Heart left ventricle (tissue), 13 donors: ENCODE measurements at regions not wholly inside any gene's neighbourhood (a gene's known extent, or its start where the extent isn't known, plus 50 kb on each side); places are given as distances from the start of the nearest gene placed in this dataset.
"Not testable (repeated sequence)": the region's sequence is repeated elsewhere in the genome, so short reads cannot be mapped to it uniquely, and the experiment has no call there.

ENCODE experiments used
- POLR2A ChIP-seq, 2 donors: fragments of 450-650 bp; IDR thresholded peaks; one replicate each; pipeline ENCODE4 v1.6.1; 2017; ENCODE audit warnings: antibody characterized with exemption in 2 of 2, mild to moderate bottlenecking in 2 of 2, moderate library complexity in 2 of 2
- TF ChIP-seq, protein P1 (sequence below), 12 donors: fragments of 200-600 bp; sonication (generic) in 4 of 12; IDR thresholded peaks; one replicate each; pipeline versions ENCODE4 v1.5.0 to v1.8.0; 2018 to 2022; ENCODE audit warnings: antibody characterized with exemption in 12 of 12, mild to moderate bottlenecking in 5 of 12
- donor health status: ischemic (EF 13 %, LVEDD 7.1; RV severe dilation, severe dysfunction).
- donor health status: DM: no; HTN: yes; CAD: no.
- donor health status: DM: no; HTN: no; CAD: no.
- donor health status: ischemic (EF 25% LVEDD 6.9; RV normal size, moderate dysfunction).
- donor health status: ischemic (EF 25% LVEDD 5.7; RV mildly dilated, moderate dysfunction).
- donor health status: ischemic (EF 35%, LVEDD 5.7; RV mildly dilated, moderate dysfunction).
- donor health status: nonischemic (EF 11% LVEDD 7.7; RV severe dilation, severe dysfunction).
- donor health status: DM: yes; HTN: yes; CAD: no.
- donor health status: PGD.
- donor health status: ischemic (EF 29% LVEDD 5.4; RV normal size, mild dysfunction).
- donor health status: nonischemic (EF 23%, LVEDD 6.1; RV moderate dilation, normal function).

DNA sequence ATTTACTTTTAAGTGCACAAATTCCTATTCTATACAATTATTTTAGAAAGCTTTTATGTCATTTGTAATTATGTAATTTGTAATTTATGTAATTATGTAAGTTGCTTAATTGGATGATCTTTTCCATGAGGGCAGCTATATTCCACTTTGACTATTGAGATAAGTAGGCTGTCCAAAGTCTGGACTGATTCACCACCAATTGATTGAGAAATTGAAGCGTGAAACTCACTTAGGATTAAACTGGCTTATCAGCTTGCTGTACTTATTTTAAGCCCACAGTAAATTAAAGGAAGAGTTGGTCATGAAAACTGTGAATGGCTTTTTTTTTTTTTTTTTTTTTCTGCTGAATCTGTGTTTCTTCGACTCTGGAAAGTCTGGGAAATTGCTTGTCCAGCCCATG is 87.4 kb downstream of the UGT2B28 start:
- TF ChIP-seq, protein P1, sequence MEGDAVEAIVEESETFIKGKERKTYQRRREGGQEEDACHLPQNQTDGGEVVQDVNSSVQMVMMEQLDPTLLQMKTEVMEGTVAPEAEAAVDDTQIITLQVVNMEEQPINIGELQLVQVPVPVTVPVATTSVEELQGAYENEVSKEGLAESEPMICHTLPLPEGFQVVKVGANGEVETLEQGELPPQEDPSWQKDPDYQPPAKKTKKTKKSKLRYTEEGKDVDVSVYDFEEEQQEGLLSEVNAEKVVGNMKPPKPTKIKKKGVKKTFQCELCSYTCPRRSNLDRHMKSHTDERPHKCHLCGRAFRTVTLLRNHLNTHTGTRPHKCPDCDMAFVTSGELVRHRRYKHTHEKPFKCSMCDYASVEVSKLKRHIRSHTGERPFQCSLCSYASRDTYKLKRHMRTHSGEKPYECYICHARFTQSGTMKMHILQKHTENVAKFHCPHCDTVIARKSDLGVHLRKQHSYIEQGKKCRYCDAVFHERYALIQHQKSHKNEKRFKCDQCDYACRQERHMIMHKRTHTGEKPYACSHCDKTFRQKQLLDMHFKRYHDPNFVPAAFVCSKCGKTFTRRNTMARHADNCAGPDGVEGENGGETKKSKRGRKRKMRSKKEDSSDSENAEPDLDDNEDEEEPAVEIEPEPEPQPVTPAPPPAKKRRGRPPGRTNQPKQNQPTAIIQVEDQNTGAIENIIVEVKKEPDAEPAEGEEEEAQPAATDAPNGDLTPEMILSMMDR (IDR thresholded peaks at IDR 0.05) = not testable (repeated sequence)
- TF ChIP-seq POLR2A (IDR thresholded peaks at IDR 0.05) = not testable (repeated sequence)
